M059J (cell line): ENCODE measurements at regions not wholly inside any gene's neighbourhood (a gene's known extent, or its start where the extent isn't known, plus 50 kb on each side); places are given as distances from the start of the nearest gene placed in this dataset.

Source experiments
- DNase-seq: peaks from one replicate; pipeline ENCODE4 v3.0.0-alpha.2; 2012; ENCODE audit warnings: low read depth

DNA sequence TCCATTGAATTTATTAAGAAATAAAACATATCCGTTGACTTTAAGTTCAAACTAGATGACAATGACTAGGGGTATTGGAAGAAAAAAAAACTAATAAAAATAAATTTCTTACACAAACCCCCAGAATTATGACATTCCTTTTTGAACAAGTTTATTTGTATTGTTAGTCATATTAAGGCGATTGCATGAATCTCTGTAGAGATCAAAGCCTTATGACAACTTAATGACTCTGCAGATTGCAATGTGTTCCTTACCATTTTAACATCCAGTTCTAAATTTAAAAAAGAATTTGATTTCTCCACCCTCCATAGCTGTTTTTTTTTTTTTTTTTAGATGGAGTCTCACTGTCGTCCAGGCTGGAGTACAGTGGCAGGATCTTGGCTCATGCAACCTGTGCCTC lies 189.8 kb upstream of the CEP162 start:
- peak; percentile 22 for DNase-seq

DNA sequence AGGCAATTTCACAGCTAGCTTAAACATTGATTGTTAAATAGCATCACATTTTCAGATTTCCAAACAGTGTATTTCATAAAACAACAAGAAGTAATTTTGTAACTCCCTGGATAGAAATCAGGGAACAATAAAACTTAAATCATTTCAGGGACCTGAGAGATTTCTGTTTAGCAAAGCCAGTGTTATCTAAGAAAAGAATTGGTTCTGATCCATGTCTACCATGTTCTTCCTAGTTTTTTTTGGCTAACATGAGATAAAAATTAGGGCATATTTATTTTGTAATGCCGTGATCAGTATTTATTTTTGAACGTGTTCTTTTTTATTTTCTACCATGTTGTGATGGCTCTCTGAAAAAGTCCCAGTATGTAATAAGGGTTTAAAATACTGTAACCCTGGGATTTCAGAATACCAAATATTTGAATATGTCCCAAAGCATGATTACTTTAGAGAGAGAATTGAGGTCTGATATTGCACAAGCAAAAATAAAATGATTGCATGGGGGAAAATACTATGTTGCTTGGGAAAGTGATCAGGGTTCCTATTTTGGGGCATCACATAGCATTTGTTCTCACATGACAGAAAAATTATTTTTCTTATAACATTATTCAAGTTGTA lies 188.7 kb upstream of the CEP162 start:
- DNase-seq = no peak

DNA sequence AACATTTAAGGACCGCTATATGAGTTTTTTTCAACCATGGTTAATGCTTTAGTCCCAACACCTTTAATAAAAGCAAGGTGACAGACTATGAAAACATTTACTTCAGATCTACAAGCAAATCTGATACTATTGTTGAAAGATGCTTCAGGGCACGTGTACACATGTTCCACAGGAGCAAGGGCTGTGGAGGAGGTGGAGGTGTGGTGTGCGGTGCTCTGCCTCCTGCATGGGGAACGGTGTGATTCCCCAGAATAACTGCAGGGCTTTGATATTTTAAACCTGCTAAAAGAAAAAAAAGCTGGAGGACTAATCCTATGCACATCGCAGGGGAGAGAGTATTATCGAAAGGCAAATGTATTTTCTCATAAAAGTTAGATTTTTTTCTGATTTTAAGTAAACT lies 188.1 kb upstream of the CEP162 start:
- no peak for DNase-seq

DNA sequence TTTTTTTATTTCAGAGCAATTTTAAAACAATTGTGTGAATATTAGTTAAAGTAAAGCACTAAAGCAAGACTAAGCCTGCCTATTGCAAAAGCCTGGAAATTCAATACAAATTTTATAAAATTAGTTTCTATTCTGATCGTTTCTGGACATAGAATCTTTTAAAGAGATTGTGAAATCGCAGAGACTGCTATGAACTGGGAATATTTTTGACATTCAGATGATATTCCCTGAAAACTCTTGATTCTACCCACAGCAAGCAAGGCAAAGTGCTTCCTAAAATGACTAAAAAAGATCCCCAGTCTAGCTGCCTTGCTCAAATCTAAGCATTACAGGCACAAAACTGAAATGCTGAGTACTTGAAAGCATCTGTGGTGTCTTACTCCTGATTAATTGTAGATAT lies 187.6 kb upstream of the CEP162 start:
- DNase-seq = no peak

DNA sequence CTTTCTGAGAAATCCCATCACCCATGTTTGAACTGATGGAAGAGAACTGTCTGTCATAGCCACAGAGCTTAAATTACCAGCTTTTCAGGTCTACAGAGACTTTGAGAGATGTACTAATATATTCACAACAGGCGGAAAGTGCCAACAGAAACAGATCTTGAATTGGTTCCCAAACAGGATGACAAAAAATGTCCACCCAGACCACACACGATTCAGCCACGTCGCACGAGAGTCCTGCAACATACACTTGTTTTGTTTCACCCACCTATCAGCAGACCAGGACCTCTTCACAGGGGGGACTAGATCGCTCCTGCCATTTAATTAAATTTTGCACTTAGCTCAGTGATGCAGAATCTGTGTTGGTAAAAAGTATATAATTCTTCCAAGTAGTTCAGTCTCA lies 187.1 kb upstream of the CEP162 start:
- no peak for DNase-seq

DNA sequence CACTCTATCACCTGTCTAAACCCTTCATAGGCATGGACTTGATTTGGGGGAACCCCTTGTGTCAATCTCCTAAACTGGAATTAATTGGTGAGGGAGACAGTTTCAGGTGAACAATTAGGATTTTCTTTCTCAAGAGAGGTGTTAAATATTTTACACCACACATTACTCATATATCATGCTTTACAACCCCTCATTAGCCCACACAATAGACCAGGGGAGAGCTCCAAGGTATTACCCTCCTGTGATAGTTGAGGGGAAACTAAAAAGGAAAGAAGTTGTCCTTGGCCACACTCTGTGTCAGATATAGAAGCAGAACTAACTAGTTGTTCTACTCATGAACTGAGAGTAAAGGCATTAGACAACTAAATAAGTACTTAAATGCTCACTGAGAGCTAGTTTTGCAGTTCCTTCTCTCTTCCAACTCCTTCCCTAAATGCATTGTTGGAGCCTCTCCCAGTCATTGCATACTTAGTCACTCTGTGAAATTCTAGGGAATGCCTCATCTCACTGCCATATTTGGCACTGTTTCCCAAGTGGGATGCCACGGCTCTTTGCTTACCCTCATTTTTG lies 183.7 kb upstream of the CEP162 start:
- DNase-seq = peak; percentile 40

DNA sequence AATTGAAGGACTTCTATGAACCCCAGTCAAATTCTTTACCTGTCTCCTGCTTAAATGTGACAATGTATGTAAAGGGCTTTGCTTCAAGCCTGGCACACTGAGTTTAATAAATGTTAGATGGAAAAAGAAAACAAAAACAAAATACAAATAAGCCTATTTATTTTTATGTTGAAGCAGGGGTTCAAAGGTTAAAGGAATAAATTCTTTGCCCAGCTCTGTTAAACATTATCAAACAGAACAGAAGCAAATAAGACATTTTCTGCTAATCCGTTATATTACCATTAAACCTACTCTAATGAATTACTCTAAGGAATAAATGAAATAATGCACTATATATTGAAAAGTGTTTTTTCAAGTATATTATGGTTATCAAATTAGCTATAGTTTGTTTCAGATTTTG lies 182.5 kb upstream of the CEP162 start:
- DNase-seq = no peak

DNA sequence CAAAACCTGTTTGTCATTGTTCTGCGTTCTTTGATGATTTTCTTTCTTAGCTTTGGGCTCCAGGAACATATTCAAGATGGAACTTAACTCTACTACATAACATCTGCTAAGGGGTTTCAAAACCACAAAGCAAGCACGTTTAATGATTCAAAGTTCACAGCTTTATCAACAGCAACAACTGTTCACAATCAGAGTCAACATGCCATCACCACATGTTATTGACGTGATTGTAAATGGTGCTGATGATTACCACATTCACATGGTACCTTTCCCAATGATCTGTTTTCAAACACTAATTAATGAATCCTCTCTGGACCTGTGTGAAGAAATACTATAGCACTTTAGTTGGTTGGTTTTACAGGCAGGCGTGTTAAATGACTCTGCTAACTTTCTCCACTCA lies 180.6 kb upstream of the CEP162 start:
- DNase-seq = no peak

DNA sequence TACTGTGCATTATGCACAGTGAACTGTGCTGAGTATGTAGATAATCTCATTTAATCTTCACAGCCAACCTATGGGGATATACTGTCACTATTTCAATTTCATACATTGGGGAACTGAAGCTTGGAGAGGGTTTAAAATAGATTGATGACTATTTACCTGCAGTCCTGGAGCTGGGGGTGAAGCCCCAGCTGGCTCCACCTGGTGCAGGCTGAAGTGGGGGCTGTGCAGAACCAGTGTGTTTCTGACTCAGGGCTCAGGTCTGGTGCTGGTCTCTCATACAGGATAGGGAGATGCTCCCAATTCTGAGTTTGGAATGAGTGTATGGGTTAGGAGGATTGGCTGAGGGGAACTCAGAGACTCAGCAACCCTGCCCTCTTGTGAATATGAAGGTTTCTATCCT lies 176.1 kb upstream of the CEP162 start:
- DNase-seq = no peak

DNA sequence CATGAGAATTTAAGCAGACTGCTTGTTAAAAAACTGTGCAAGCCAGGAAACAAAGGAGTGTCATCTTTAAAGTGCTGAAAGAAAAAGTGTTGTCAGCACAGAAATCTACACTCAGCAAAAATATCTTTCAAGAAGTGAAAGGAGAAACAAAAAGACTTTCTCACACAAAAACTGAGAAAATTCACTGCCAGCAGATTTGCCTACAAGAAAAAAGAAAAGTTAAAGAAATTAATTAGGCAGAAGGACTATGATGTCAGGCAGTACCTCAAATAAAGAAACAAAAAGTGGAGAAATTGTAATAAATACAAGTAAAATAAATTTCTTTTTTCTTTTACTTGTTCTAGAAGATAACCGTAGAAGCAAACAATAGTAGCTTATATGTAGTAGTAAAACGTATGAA lies 171.6 kb upstream of the CEP162 start:
- DNase-seq = no peak

DNA sequence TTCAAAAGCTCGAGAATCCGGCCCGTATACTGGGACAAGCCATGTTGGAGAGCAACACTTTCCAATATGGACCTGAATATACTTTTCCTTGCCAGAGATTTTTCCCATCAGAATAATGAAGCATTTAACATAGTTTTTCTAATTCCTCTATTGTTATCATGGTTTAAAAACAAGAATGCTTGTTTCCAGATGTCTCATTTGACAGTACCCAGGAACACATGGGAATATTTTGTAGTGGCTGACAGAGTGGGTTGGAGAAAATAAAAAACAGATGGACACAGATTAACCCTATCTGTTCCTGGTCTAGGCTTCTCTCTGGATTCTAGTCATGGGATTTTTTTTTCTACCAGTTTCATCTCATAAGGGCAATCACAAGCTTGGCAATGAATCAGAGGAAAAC lies 164.8 kb upstream of the CEP162 start:
- no peak for DNase-seq

DNA sequence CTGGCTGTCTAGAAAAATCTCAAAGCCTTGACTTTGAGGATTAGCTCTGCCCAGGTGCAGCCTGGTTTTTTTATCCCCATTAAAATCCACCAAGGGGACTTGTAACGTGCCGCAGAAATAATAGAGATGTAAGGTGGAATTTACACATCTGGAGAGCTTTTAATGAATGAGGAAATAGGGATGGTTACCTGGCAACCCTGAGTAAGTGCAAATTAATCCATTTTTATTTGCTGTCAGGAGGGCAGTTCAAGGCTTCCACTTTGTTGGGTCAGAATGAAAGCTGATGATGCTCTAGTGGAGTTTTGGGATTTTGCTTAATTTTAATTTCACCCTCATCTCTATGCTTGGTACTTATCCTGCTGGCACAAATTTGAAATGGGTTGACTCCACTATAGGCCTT lies 163.4 kb upstream of the CEP162 start:
- DNase-seq = no peak

DNA sequence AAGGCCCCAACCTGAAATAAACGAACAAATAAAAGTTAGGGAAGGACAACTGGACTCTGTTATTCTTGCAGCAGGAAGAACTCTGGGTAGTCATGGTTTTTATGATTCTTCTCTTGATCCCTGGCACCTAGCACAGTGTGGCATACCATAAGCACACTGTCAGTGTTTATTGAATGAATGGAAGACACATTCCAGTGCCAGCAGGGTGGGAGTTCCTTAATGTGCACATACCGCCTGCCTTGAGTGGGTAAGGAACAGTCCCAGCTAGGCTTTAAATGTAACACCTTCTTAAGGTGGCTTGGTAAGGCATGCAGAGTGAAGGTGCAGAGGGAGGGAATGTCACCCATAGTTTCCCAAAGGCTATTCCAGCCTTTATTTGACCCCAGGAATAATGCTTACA lies 162.9 kb upstream of the CEP162 start:
- DNase-seq = no peak

DNA sequence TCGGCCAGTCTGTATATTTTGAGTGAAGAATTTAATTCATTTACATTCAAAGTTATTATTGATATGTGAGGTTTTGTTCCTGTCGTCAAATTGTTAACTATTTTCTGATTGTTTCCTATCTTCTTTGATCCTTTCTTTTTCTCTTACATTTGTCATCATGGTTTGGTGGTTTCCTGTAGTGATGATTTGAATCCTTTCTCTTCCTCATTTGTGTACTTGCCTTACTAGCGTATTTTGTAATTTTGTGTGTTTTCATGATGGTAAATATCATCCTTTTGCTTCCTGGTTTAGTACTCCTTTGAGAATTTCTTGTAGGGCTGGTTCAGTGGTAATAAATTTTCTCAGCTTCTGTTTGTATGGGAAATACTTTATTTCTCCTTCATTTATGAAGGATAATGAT lies 151.7 kb upstream of the CEP162 start:
- DNase-seq = no peak

DNA sequence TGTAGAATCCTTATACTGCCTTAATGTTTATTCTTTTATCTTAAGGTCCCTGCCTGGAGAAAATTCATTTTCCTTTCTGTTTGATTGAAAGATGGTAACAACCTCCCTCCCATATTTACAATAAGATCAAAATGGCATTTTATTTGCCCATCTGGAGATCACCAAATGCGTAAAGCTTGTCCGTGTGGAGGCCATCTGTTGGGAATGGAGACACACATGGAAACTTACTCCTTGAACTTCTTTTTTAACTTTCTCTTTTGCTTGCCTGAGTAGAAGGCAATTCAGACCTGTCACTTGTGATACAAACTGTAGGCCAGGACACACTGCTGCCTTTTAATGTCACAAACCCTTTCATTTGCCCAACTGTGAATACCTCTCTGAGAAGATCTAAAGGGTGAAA lies 144.8 kb upstream of the CEP162 start:
- DNase-seq = no peak

DNA sequence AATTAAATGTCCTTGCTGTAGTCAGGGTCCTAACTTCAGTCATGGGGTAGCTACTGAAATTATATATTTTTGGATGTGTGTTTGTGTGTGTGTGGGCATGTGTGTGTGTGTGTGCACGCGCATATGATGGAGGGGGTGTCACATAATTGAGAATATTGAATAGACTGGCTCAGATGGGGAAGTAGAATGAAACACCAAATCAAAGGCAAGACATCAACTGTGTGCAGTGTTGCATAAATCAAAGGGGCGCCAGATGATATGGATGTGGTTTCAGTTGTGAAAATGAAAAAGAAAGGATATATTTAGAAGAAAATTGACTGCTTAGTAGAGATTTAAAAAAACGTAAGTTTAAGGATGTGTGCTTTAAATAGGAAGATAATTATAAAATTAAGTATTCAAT lies 144.2 kb upstream of the CEP162 start:
- no peak for DNase-seq

DNA sequence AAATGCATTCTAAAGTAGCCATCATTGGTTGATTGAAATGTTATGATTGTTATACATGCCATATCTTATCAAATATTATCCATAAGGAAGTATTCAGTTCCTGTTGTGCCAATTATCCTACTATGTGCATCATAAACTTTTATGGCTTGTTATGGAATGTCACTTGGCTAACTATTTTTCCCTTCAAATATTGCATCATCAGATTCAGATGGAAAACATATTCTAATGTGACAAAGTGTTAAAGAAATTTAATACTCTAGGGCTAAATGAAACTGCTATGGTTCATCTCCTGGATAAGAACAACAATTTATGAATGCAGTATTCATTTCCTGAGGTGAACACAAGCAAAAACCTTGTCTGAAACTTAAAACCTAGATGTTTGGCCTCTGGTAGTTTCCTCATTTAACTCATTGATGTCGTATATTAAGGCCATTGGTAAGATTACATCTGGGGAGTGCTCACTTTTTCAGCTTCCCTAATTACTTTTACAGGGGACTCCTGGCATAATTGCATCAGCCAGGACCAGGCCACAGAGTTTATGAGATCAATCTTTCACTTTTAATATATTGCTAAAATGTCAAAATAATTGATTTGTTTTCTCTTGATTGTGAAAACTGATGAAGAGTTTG lies 134.9 kb upstream of the CEP162 start:
- DNase-seq = no peak

DNA sequence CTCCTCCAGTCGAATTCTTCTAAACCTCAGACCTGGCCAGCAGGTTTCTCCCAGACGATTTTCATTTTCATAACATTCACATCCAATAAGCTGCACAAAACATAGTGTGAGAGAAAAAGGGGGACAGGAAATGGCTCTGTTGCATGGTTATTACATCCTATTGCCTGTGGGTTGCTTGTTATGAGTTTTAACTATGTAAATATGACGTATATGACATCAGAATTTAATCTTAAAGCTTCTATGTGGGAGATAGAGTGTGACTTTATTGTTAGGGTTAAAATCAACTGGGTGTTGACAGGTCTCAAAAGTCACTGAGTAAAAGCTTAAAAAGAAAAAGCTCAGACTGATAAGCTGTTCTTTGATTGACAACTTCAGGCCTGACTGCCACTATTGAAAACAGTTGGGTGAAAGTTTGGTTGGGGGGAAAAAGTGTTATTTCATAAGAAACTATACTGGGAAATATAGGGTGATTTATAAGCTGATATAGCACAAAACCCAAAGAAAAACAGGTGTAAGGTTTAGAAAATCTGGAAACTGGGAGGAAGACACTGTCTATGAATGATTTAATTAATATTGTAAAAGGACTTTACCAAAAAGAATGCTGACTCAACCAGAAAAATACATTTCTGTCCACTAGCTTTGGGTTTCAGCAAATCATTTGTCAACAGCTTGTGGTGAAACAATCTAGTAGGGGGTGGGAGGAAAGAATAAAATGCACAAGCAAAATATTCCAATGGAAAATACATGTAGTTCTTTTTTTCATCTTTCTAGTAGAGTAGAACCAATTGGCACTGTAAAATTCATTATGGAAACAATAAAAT lies 134.1 kb upstream of the CEP162 start:
- no peak for DNase-seq

DNA sequence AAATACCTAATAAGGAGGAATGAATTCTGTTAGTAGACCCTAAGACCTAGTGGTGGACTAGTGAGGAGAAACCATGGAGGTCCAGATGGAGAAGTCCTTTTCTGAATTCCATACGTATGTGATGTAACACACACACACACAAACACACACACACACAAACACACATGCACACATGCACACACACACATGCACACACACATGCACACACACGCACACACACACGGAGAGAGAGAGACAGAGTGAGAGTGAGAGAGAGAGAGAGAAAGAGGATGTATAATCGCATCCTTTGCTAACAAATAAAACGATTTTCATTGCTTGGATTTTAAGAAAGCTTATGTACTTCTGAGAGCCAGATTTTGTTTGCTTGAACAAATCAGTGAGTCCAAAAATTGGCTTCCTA lies 132.6 kb upstream of the CEP162 start:
- DNase-seq = no peak

DNA sequence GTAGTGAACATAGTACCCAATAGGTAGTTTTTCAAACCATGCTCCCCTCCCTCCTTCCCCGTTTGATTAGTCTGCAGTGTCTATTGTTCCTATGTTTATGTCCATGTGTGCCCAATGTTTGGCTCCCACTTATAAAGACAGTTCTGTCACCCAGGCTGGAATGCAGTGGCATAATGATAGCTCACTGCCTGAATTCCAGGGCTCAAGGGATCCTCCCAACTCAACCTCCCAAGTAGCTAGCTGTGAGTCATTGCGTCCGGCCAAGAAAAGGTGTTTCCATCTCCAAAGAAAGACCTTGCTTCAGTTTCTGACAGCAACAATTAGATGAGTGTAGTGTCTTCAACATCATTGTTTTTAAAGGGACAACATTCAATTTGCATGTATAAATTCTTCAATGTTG lies 131.1 kb upstream of the CEP162 start:
- no peak for DNase-seq

DNA sequence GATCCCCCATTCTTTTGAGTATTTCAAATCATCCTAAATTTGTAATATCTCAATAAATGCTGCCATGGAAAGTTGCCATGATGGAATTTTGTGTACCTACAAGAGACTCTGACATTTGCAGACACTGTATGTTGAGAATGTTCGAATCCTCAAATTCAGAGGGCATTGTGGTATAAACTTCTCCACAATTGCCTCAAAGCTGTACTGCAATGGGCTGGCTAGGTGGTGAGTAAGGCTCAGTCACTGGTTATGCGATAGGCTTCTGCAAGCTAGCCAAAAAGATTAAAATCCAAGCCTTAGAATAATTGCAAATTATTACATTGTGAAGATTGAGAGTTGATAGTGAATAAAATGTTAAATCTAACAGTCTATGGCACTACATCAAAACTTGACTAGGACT lies 130.2 kb upstream of the CEP162 start:
- DNase-seq = no peak

DNA sequence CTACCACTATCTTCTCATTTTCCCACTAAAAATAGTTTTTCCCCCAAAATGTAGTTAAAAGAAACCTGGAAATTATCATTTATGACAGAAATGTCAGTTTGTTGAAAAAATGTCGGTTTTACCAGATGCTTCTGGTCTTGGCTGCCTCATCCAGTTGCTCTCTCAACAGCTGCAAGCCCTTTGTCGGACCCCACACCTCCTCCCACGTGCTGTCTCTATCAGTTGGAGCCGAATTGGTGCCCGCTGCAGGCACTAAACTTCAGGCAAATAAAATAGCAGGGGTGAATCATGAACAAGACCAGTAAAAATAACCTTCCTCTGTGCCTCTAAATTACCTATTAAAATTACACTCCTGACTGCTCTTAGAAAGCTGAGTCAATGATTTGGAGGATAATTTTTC lies 129.5 kb upstream of the CEP162 start:
- DNase-seq = no peak
